Stimulated activated CD4-positive, alpha-beta T cell treated with anti-CD3 and anti-CD28 coated beads, Interleukin-2, amount 100 ng/mL, for 48 hours (primary cell): ENCODE measurements at regions not wholly inside any gene's neighbourhood (a gene's known extent, or its start where the extent isn't known, plus 50 kb on each side); places are given as distances from the start of the nearest gene placed in this dataset.
"Not testable (repeated sequence)": the region's sequence is repeated elsewhere in the genome, so short reads cannot be mapped to it uniquely, and the experiment has no call there.

ENCODE experiments used
- DNase-seq, 2 donors: peaks; one replicate each; pipeline ENCODE4 v3.0.0-alpha.2; 2020

DNA sequence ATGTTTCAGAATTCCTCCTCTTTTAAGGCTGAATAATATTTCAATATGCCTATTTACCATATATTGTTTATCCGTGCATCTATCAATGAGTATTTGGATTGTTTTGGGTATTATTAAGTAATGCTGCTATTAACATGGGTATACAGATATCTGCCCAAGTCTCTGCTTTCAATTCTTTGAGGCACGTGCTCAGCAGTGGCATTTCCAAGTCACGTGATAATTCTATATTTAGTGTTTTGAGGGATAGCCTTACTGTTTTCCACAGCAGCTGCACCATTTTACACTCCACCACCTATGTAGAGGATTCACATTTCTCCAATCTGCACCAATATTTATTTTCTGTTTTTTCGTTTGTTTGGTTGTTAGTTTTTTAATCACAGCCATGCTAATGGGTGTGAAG is 636.8 kb upstream of the ANKRD30A start:
- no peak for DNase-seq

DNA sequence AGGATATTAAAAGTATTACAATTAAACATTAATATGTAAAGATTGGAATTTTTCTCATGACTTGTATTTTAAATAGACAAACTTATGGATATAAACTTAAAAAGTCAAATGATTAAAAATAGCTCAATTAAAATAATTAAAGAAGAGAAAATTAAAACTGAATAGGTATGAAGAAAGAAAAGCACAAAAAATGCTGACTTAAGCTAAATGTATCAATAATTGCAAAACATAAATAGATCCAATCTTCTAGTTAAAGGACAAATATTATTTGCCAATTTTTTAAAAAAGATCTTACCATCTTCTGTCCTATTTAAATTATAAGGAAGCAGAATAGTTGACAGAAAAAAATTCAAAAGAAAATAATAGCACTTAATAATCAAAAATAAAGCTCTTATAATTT is 646.3 kb upstream of the ANKRD30A start:
- DNase-seq, result no peak

DNA sequence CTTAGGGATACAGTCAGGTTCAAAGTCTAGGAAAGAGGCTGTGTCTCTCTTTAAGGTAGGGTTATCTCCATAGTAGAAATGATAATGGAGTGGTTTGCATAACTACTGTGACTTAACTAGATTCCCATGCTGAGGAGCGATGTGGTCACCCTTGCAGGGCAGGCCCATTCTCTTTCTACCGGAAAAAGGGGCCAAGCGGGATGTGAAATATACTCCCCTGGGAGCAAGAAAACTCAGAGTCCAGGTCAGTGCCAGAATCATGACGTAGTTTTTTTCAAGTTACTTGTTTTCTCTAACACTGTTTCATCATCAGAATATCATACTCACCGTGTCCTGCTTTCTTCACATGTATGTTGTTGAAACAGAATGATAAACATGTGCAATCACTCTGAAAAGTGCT is 649.0 kb upstream of the ANKRD30A start:
- no peak for DNase-seq

DNA sequence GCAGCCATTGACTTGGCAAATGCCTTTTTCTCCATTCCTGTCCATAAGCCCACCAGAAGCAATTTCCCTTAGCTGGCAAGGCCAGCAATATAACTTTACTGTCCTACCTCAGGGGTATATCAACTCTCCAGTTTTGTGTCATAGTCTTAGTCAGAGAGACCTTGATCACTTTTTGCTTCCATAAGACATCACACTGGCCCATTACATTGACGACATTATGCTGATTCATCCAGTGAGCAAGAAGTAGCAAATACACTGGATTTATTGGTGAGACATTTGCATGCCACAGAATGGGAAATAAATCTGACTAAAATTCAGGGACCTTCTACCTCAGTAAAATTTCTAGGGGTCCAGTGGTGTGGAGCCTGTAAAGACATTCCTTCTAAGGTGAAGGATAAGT is 649.7 kb upstream of the ANKRD30A start:
- DNase-seq, result no peak

DNA sequence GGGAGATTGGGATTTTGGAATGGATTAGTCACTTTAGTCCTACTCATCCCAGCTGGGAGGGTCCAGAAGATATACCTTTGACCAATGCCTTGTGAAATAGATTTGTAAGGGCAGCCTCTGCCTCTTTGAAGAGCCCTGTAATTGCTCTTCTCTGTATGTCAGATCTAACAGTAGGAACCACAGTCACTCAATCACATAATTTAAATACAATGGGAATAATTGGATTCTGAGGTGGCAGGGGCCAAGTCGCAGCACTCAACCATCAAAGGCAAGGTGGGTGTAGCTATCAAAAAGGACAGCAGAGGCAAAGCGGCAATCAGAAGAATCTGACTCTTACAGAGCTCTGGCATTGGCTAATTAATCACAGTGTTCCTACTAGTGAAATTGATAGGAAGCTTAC is 650.9 kb upstream of the ANKRD30A start:
- DNase-seq, result no peak

DNA sequence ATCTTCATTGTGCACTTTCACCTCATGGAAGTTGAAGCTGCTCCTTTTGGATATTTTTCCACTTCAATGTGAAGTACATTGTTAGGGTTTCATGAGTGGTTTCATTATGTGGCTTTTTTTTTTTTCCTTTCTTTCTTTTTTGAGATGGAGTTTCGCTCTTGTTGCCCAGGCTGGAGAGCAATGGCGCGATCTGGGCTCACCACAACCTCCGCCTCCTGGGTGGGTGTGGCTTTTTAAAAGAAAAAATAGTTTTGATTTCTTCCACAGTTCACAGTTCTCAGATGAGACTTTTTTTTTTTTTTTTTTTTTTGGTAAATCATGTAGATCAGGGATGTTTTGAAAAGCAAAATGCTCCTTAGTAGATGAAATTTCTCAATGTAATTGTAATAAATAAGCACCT is 652.3 kb upstream of the ANKRD30A start:
- DNase-seq, result no peak

GRCh38 chr10:36469585-36469984 is 655.8 kb upstream of the ANKRD30A start:
- DNase-seq, result no peak

DNA sequence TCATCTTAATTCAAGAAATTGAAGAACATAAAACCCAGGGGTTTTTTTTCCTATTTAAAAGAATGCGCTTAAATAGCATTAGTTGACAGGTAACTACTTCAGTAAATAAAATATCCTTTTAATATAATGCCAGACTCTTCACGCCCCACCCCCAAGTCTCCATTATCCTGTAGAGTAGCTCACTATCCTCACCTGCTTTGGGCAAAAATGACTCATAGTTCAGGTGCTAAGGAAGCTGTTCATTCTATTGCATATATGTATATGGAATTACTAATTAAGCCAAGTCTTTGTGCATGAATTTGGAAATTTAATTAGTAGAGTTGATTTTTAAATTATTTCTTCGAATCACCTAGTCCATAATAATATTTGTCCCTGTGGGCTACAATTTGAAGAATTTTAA is 656.8 kb upstream of the ANKRD30A start:
- no peak for DNase-seq

DNA sequence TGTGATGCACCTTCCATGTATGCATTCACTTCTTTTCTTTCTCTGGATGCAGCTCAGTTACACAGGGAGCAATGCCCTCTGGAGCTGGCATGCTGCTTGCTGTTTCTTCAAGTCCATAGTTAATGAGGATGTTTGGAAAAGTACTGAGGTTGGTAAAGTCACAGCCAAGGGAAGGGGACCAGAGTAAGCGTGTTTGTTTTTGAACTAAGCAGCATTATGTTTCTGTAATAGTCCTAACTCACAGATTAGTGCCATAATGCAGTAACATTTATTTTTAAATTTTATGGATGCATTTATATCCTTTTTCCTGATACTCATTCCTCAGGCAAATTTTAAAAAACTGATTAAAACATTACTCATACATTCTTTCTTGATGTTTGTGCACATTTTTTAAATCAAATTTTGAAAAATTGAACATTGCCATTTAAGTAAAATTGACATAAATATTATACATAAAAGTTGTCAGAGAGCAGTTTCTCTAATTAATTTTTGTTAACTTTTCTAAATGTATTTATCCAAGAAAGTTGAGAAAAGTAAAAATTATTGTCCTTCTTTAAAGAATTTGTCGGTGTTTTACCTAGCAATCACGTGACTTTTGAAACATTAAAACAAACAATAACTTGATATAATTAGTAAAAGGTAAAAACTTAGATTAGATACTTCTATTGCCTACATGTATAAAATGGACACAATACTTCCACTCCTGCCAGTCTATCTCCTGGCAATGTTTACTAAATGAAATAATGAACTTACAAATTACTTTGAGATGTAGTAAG is 659.6 kb upstream of the ANKRD30A start:
- DNase-seq, result no peak

DNA sequence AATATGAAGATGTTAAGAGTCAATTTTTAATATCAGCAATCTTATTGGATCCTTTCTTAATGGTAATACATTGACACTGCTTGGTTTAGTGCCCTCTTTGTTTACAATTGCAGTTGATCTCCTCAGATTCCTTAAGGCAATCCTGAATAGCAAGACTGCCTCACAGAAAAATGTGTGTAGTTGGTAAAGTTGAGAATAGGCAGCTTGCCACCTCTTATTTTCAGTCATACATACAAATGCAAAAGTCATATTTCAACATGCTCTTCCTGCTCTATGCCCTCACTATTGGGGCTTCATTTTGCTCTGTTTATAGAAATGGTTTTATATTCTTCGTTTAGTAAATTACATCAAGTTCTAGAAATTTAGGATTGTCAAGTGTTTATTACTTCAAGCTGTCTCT is 661.1 kb upstream of the ANKRD30A start:
- DNase-seq, result no peak

GRCh38 chr10:36463390-36463789 is 662.0 kb upstream of the ANKRD30A start:
- DNase-seq, result no peak

DNA sequence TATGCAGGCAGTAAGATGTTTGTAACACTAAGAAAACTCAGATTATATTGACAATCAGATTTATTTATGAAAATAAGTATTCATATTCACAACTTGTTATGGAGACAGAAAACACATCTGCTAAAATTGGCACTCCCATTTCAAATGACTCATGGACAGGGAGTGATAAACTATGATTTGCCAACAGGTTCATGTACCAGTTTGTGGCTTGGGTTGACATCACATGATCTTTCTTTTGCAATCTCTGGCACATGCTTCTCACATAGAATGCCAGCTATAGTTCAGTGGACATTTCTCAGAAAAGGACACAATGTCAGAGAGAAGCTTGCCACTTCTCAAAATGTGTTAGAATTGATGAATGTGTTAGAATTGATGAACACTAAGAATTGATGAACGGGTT is 663.2 kb upstream of the ANKRD30A start:
- DNase-seq, result no peak

DNA sequence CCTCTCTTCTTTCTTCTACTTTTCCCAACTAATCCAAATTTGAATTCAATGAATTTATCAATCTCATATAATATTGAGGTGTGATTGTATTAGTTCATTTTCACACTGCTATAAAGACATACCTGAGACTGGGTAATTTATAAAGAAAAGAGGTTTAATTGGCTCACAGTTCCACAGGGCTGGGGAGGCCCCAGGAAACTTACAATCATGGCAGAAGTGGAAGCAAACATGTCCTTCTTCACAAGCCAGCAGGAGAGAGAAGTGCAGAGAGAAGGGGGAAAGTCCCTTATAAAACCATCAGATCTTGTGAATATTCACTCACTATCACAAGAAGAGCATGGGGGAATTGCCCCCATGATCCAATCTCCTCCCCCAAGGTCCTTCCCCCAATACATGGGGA is 667.0 kb upstream of the ANKRD30A start:
- not testable (repeated sequence) for DNase-seq

GRCh38 chr10:36457751-36458150 is 667.6 kb upstream of the ANKRD30A start:
- no peak for DNase-seq

DNA sequence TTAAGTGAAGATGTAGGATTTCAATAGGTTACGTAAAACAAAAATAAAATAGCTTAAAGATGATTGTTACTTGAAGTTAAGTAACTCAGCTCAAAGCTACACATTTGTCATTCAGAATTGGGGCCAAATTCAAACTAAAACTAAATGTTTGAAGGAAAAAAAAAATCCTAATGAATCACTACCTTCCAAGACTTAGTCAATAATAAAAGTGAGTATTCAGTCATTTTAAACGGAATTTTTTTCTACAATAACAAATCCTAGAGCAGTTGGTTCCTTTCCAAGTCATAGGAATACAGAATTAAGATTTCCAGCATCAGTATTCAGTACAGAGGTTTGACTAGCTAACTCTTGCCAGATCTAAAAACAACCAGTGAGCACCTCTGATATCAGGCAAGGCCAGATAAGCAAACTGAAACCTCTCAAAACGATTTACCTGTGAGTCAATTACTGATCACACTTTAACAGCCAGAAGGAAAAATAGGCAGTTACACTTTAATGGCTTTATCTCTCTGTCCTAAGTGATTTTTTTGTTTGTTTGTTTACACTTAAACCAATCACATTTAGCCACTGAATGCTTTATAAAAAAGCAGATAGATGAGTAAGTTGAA is 669.8 kb upstream of the ANKRD30A start:
- DNase-seq, result no peak

DNA sequence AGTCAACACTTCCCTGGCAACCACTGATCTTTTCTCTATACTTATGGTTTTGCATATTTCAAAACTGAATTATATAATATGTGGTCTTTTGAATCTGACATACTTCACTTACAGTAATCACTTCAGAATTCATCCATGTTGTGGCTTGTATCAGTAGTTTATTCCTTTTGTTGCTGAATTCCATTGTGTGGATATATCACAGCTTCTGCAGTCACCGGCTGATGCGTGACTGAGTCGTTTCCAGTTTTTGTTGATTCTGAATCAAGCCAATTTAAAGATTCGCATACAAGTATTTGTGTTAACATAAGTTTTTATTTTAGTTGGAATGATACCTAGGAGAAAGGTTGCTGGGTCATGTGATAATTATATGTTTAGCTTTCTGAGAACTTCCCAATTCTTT is 672.5 kb upstream of the ANKRD30A start:
- DNase-seq, result no peak

- no peak for DNase-seq
These were observed 673.9 kb upstream of the ANKRD30A start for GRCh38 chr10:36451391-36451970.

DNA sequence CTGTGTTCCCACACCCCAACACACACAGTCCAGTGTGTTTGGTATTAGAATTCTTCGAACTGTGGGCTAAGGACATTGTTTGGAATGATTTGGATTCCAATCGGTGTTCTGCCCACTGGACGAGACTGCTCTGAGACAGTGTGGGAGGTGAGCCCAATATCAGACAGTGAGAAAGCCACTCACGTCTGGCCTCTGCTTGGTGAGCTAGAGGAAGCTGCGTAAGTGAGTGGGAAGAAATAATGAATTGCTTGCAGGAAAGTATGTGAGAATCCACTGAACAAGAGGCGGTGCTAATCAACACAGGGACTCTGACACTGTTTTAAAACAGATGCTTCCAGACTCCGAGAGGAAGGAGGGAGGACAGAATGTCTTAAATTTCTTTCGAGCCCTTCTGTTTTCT is 675.0 kb upstream of the ANKRD30A start:
- no peak for DNase-seq

GRCh38 chr10:36448760-36449691 is 676.4 kb upstream of the ANKRD30A start:
- DNase-seq, result no peak

GRCh38 chr10:36446881-36447280 is 678.5 kb upstream of the ANKRD30A start:
- DNase-seq, result no peak

- no peak for DNase-seq
These were observed 682.2 kb upstream of the ANKRD30A start for GRCh38 chr10:36443233-36443632.

DNA sequence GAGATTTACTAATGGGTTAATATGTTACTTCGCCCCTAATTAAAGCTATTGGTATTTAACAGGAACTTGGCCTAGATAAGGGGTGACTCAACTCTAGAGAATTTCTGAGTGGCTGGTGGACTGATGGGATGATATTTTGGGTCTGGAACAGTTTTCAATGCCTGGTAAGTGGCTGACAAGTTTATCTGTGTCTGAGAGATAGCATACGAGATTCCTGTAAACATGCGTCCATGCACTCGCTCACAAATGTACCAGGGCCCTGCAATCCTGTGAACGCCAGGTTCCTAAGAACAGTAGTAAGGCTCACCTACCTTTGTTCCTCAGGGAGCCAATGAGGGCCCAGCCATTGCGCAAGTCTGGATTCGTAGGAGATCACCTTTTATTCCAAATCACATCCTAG is 683.8 kb upstream of the ANKRD30A start:
- DNase-seq, result no peak

- no peak for DNase-seq
These were observed 684.9 kb upstream of the ANKRD30A start for GRCh38 chr10:36440539-36440938.
